HG02642 (cell line): ENCODE measurements at regions not wholly inside any gene's neighbourhood (a gene's known extent, or its start where the extent isn't known, plus 50 kb on each side); places are given as distances from the start of the nearest gene placed in this dataset.
"Not testable (repeated sequence)": the region's sequence is repeated elsewhere in the genome, so short reads cannot be mapped to it uniquely, and the experiment has no call there.

Experiments
- ATAC-seq: cut with Tn5 transposase; IDR thresholded peaks from one replicate; pipeline ENCODE4 v1.9.1; 2021; ENCODE audit warnings: mild to moderate bottlenecking; ENCODE audit not compliant: unreplicated experiment, poor library complexity

DNA sequence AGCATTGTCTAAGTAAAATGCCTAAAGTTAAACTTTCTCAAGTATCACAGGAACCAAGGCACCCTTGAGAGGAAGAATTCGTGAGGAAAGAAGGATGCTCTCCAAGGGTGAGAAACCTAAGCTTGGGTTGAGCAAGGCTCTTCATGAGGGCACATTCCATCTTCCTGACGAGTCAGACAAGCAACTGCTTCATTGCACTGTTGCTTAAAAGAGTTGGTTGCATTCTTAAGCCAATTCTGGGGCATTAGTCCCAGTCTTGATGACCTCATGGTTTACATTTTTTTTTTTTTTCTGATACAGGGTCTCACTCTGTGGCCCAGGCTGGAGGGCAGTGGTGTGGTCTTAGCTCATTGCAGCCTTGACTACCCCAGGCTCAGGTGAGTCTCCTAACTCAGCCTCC, 237.5 kb downstream of the ACTR3 start:
- no peak for ATAC-seq

DNA sequence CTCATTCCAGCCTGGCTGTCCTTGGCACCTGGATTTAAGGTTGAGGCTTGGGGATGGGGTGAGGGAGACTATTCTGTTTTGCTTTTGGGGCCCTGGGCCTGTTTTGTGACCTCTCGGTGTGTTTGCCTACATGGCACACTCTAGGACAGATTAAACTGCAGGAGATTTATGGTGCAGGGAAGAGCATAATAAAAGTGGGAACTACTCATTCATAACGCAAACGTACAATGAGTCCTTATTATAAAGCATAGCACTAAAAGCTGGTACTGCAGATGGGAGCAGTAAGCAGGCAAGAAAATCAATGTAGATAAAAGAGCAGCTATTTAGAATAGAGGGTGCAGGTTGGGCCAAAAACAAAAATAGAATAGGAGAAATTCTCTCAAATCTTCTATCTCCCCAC, 238.4 kb downstream of the ACTR3 start:
- ATAC-seq: no peak

DNA sequence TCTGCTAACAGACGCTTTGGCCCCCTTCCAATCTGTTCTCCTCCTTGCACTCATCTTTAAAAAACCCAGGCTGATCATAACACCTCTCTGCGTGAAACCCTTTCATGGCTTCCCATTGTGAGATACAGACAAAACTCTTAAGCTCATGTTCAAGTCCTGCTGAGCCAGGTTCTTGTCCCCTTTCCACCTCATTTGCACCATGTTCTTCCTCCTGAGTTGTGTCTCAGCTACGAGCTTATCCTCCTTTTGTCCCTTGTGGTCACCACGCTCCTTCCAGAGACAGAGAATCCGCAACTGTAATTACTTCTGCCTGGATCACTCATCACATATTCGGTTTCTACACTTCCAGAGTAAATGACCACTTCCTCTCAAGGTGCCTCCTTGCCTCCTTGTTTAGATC, 238.8 kb downstream of the ACTR3 start:
- ATAC-seq: no peak

DNA sequence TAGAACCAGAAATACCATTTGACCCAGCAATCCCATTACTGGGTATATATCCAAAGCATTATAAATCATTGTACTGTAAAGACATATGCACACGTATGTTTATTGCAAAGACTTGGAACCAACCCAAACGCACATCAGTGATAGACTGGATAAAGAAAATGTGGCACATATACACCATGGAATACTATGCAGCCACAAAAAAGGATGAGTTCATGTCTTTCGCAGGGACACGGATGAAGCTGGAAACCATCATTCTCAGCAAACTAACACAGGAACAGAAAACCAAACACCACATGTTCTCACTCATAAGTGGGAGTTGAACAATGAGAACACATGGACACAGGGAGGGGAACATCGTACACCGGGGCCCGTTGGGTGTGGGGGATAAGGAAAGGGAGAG, 242.2 kb downstream of the ACTR3 start:
- not testable (repeated sequence) for ATAC-seq

DNA sequence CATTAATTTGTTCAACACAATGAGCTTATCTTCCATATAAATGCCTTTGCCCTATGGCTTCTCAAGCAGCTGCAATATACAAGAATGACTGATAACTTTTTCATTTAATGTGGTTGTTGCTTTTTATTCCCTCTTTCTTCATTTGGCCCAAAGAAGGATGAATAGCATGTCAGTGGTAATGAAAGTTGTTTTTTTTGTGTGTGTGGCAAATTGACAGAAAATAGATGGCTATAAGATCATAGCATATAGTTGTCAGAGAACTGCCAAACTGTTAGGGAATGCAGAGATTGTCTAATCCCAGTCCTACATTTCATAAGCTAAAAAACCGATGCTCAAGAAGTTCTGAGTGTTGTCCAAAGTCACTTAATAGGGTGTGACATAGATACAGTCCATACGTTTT, 244.3 kb downstream of the ACTR3 start:
- ATAC-seq: no peak

DNA sequence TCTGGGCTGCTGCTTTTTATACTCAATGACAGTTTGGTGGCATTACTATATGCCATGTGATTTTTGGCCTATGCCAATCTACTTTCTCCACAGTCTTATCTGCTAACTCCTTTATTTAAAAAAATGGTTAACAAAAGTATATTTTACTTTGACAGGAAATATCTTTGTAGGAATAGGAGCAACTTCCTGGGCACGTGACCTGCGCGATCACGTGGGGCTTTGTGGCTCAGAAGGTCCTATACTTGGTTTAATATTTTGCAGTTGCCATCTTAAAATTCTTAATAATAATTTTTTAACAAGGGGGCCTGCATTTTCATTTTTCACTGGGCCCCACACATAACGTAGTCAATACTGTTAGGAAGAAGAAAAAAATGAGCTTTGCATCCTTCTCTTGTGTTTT, 249.7 kb downstream of the ACTR3 start:
- no peak for ATAC-seq

DNA sequence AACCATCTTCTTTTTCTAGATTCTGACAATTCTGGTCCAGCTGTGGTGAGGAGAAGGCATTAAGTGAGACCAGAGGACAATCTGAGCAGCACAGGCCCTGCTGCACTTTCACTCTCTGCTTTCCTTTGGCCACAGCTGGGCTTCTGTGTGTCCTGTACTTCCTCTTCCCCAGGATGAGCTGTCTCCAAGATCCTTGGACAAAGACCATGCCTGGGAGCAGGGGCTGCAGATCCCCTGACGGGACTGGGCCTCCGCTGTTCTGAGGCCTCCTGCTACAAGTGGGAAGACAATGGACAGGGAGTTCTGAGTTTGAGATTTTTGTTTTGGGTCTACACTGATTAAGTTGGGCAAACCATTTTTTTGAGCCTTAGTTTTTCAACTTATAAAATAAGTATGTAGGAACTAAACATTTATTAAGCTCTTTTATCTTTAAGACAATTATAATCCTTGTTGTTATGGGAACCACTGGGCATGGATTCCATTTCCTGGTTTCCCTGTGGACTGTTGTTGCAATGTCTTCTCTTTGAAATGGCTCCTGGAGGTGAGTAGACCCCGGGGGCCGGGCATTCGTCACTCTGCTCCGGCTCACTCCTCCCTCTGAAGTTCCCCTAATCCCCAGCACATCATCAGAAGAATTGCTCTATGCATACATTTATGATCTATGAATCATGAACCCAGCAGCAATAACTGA, 266.6 kb downstream of the ACTR3 start:
- no peak for ATAC-seq

- ATAC-seq: no peak
Observed at GRCh38 chr2:114157057-114157385, 267.1 kb downstream of the ACTR3 start.

DNA sequence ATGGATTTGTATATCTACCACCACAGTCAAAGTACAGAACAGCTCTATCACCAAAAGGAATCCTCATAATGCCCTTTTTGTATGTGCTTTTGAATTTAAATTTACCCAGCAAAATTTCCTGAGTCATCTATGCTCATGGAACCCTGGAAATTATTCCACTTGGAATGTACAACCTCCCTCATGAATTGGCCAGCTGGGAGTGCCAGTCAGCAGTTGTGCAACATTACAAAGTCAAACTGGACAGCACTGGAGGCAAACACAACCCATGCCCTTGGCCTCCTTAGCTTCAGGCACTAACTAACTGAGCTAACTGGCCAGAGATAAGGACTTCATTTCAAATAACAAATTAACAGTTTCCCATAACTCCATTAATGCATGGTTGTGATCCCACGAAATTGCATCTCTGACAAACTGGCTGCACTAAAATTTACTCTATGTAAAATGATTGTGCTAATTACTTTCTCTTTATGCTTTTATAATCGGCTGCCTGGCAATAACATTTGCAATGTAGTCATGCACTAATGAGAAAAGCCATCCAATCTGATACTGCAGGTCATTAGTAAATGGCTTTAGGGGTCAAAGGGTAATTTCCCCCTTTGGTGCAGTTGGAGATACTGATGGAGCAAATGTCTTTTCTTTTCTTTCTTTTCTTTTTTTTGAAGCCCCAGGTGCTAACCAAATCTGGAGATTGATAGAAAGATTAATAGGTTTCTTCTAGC, 270.5 kb downstream of the ACTR3 start:
- no peak for ATAC-seq

DNA sequence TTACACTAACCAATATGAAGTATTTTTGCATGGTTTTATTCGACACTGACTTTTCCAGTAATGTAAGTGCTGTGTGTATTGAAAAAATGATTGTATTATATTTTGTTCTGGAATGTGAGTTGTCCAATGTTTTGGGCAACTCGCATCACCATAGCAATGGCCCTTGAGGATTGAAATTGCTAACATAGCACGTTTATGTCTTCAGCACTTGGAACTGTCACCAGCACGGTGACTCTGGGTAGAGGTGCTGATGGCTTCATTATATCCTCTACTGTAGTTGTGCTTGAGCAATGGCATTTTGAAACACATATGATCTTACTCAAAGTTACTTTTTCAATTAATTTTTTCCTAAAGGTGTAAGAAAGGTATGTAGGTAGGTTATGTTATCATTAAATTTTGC, 271.5 kb downstream of the ACTR3 start:
- no peak for ATAC-seq

- no peak for ATAC-seq
Observed at GRCh38 chr2:114167799-114168198, 274.6 kb upstream of the DPP10 start.

GRCh38 chr2:114170070-114170469, 272.4 kb upstream of the DPP10 start:
- ATAC-seq: no peak

GRCh38 chr2:114175507-114175906, 266.9 kb upstream of the DPP10 start:
- no peak for ATAC-seq

GRCh38 chr2:114185501-114185900, 256.9 kb upstream of the DPP10 start:
- ATAC-seq: no peak

- no peak for ATAC-seq
Observed at GRCh38 chr2:114192362-114192761, 250.1 kb upstream of the DPP10 start.

DNA sequence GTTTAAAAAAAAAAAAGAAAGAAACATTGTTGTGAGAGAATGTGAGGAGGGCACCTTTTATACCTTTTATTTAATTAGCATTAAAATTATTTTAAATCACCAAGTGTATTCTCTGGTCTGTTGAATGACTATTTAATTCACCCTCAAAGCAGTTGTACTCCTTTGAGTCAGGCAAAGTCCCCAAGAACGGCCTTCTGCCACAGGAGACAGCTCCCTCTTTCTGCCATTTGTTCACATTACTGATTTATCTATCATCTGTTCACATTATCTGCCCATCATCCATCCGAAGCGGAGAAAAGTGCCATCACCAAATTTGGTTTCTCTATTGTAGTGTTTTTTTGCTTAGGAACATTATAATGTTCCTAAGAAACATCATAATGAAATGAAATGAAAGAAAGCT, 240.7 kb upstream of the DPP10 start:
- ATAC-seq: no peak

DNA sequence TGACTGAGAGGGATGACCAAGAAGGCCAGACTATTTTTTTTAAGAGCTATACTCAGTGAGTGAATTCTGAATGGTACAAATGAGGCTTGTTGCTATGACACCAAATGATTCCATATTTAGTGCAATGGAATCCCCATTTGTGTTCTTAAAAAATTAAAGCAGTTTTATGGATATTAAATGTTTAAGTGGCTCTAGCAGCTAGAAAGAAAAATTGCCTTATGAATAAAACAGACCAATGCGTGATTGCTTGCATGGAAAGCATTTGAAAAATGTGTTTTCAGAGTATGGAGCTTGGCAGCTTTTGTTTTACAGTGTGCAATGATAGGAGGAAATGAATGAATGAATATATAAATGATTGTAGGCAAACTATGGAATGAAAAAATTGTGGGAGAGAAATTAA, 238.8 kb upstream of the DPP10 start:
- ATAC-seq: no peak

DNA sequence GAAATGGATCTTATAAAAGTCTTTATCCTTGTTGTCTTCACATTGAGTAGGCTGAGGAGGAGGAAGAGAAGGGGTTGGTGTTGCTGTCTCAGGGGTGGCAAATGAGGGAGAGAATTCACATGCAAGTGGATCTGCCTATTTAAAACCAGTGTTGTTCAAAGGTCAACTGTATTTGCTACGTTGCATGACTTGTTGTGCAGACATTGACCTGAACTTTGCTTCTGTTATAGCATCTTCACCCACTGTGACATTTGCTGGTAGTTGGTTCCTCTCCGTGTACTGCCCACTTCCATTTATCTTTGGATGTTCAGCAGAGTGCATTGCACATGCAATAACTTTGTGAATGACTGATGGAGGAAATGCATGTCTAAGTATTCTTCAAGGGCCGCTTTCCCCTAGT, 228.6 kb upstream of the DPP10 start:
- ATAC-seq: no peak

DNA sequence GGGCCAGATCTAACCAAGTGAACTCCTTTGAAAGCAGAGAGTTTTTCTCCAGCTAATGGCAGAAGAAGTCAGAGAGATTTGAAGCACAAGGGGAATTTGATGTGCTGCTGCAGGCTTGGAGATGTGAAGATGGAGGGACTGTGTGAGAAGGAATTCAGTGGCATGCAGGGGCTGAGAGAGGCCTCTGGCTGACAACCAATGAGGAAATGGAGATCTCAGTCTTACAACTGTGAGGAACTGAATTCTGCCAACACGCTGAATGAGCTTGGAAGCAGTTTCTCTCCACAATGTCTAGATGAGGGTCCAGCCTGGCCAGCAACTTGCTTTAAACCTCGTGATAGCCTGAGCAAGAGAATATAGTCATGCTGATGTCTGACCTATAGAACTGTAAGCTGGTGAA, 224.1 kb upstream of the DPP10 start:
- no peak for ATAC-seq

DNA sequence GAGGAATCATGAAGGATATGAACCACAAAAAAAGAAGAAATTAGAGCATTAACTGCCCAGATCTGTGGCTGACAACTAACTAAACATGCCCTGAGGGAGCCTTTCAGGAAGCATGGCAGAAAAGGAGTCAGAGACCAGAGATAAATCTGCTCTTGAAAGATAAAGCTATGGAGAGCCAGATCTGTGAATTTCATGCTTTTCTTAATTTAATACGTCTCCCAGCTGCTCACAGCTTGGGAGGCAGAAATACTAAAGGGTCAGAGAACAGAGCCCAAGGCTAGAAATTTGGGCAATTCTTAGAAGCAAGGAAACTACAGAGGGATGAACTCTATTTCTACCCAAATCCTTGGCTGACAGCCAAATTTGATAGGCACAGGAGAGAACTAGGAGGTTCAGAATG, 223.0 kb upstream of the DPP10 start:
- no peak for ATAC-seq

DNA sequence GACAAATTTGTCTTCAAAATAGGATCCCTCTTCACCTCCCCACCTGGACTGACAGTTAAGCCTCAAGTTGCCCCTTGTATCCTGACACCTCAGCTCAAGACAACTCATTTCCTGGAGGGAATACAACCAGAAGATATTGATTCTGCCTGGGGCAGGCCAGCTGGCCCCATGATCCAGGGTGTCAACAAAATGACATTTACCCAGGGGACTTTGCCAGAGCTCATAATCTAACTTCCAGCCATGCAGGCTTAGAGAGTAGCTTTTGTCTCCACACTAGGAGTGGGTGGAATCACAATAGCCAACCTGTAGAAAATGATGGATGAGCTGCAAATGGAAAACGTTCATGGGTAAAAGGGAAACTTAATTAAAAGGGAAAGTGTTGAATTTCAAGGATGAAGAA, 220.1 kb upstream of the DPP10 start:
- ATAC-seq: no peak

DNA sequence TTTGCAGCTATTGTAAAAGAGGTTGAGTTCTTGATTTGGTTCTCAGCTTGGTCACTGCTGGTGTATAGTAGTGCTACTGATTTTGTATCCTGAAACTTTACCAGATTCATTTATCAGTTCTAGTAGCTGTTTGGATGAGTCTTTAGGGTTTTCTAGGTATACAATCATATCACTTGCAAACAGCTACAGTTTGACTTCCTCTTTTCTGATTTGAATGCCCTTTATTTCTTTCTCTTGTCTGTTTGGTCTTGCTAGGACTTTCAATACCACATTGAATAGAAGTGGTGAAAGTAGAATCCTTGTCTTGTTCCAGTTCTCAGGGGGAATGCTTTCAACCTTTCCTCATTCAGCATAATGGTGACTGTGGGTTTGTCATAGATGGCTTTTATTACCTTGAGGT, 210.5 kb upstream of the DPP10 start:
- ATAC-seq: no peak
